Activated naive CD8-positive, alpha-beta T cell treated with anti-CD3 and anti-CD28 coated beads, Interleukin-2, amount 50 U/mL, for 24 hours (primary cell): ENCODE measurements at regions not wholly inside any gene's neighbourhood (a gene's known extent, or its start where the extent isn't known, plus 50 kb on each side); places are given as distances from the start of the nearest gene placed in this dataset.

Source experiments
- ATAC-seq: fragments of 150-1000 bp; cut with Tn5 transposase; one replicate; pipeline ENCODE4 v1.10.0; 2021
- DNase-seq: peaks from one replicate; pipeline ENCODE4 v3.0.0; 2021
- H3K27ac Mint-ChIP-seq: one replicate; pipeline ENCODE4 v1.8.0; 2021; ENCODE audit warnings: mild to moderate bottlenecking, mixed read lengths
- H3K27me3 Mint-ChIP-seq: one replicate; pipeline ENCODE4 v1.8.0; 2021; ENCODE audit warnings: mixed read lengths
- H3K36me3 Mint-ChIP-seq: one replicate; pipeline ENCODE4 v1.8.0; 2021; ENCODE audit warnings: low read depth, mixed read lengths
- H3K4me1 Mint-ChIP-seq: one replicate; pipeline ENCODE4 v1.8.0; 2021; ENCODE audit warnings: mixed read lengths
- H3K4me3 Mint-ChIP-seq: one replicate; pipeline ENCODE4 v1.8.0; 2021; ENCODE audit warnings: mild to moderate bottlenecking, moderate library complexity, mixed read lengths
- H3K9me3 Mint-ChIP-seq: one replicate; pipeline ENCODE4 v1.8.0; 2021; ENCODE audit warnings: mixed read lengths

GRCh38 chr2:139162957-139163356 is 382.8 kb upstream of the NXPH2 start:
- no peak overlapping the region for H3K27ac Mint-ChIP-seq
- DNase-seq = no peak
- no peaks in the 10 kb centered on the region for H3K4me1 Mint-ChIP-seq
- peaks cover 4% of the 10 kb centered on the region for H3K9me3 Mint-ChIP-seq
- ATAC-seq = no peak
- H3K36me3 Mint-ChIP-seq = no peaks in the 10 kb centered on the region
- H3K27me3 Mint-ChIP-seq = no peaks in the 10 kb centered on the region
- H3K4me3 Mint-ChIP-seq = no peak overlapping the region

- ATAC-seq = no peak
- Mint-ChIP-seq H3K36me3 (no peaks in the 10 kb centered on the region), H3K4me1 (no peaks in the 10 kb centered on the region), H3K27ac (no peak overlapping the region), H3K4me3 (no peak overlapping the region), H3K9me3 (peaks cover 4% of the 10 kb centered on the region), H3K27me3 (no peaks in the 10 kb centered on the region)
- DNase-seq = no peak
These were observed 382.3 kb upstream of the NXPH2 start for GRCh38 chr2:139162456-139162855.

GRCh38 chr2:139160836-139161235 is 380.6 kb upstream of the NXPH2 start:
- no peak overlapping the region for H3K4me3 Mint-ChIP-seq
- H3K27me3 Mint-ChIP-seq = no peaks in the 10 kb centered on the region
- H3K36me3 Mint-ChIP-seq = no peaks in the 10 kb centered on the region
- H3K27ac Mint-ChIP-seq = no peak overlapping the region
- no peaks in the 10 kb centered on the region for H3K4me1 Mint-ChIP-seq
- DNase-seq (no peak), ATAC-seq (no peak)
- H3K9me3 Mint-ChIP-seq = peaks cover 4% of the 10 kb centered on the region

GRCh38 chr2:139159177-139159576 is 379.0 kb upstream of the NXPH2 start:
- ATAC-seq (no peak), DNase-seq (no peak)
- Mint-ChIP-seq H3K4me1 (no peaks in the 10 kb centered on the region), H3K4me3 (no peak overlapping the region), H3K9me3 (peaks cover 4% of the 10 kb centered on the region), H3K27ac (no peak overlapping the region), H3K27me3 (no peaks in the 10 kb centered on the region), H3K36me3 (no peaks in the 10 kb centered on the region)

GRCh38 chr2:139156730-139157129 is 376.5 kb upstream of the NXPH2 start:
- Mint-ChIP-seq H3K36me3 (no peaks in the 10 kb centered on the region), H3K27me3 (no peaks in the 10 kb centered on the region), H3K4me1 (no peaks in the 10 kb centered on the region), H3K27ac (no peak overlapping the region), H3K9me3 (peaks cover 6% of the 10 kb centered on the region), H3K4me3 (no peak overlapping the region)
- no peak for ATAC-seq
- no peak for DNase-seq

- ATAC-seq (no peak), DNase-seq (no peak)
- Mint-ChIP-seq H3K27ac (no peak overlapping the region), H3K4me1 (no peaks in the 10 kb centered on the region), H3K4me3 (no peak overlapping the region), H3K36me3 (no peaks in the 10 kb centered on the region), H3K27me3 (no peaks in the 10 kb centered on the region), H3K9me3 (peaks cover 8% of the 10 kb centered on the region)
These were observed 375.8 kb upstream of the NXPH2 start for GRCh38 chr2:139155991-139156390.

- DNase-seq (no peak), ATAC-seq (no peak)
- Mint-ChIP-seq H3K4me1 (no peaks in the 10 kb centered on the region), H3K27ac (no peak overlapping the region), H3K4me3 (no peak overlapping the region), H3K9me3 (peaks cover 29% of the 10 kb centered on the region), H3K27me3 (no peaks in the 10 kb centered on the region), H3K36me3 (no peaks in the 10 kb centered on the region)
These were observed 362.2 kb upstream of the NXPH2 start for GRCh38 chr2:139142252-139142880.

GRCh38 chr2:139124271-139124670 is 344.1 kb upstream of the NXPH2 start:
- Mint-ChIP-seq H3K27ac (no peak overlapping the region), H3K27me3 (no peaks in the 10 kb centered on the region), H3K4me1 (no peaks in the 10 kb centered on the region), H3K36me3 (no peaks in the 10 kb centered on the region), H3K4me3 (no peak overlapping the region), H3K9me3 (peaks cover 15% of the 10 kb centered on the region)
- no peak for DNase-seq
- ATAC-seq = no peak

- Mint-ChIP-seq H3K9me3 (peaks cover 15% of the 10 kb centered on the region), H3K27ac (no peak overlapping the region), H3K27me3 (no peaks in the 10 kb centered on the region), H3K36me3 (no peaks in the 10 kb centered on the region), H3K4me3 (no peak overlapping the region), H3K4me1 (no peaks in the 10 kb centered on the region)
- no peak for DNase-seq
- ATAC-seq = no peak
These were observed 343.6 kb upstream of the NXPH2 start for GRCh38 chr2:139123795-139124194.

- Mint-ChIP-seq H3K36me3 (no peaks in the 10 kb centered on the region), H3K27me3 (no peaks in the 10 kb centered on the region), H3K9me3 (peaks cover 11% of the 10 kb centered on the region), H3K4me3 (no peak overlapping the region), H3K27ac (no peak overlapping the region), H3K4me1 (no peaks in the 10 kb centered on the region)
- DNase-seq = no peak
- no peak for ATAC-seq
These were observed 342.5 kb upstream of the NXPH2 start for GRCh38 chr2:139122711-139123158.

GRCh38 chr2:139099721-139100120 is 319.5 kb upstream of the NXPH2 start:
- DNase-seq (no peak), ATAC-seq (no peak)
- H3K36me3 Mint-ChIP-seq = no peaks in the 10 kb centered on the region
- H3K27ac Mint-ChIP-seq = no peak overlapping the region
- H3K4me1 Mint-ChIP-seq = no peaks in the 10 kb centered on the region
- H3K4me3 Mint-ChIP-seq = no peak overlapping the region
- H3K27me3 Mint-ChIP-seq = no peaks in the 10 kb centered on the region
- peaks cover 23% of the 10 kb centered on the region for H3K9me3 Mint-ChIP-seq

GRCh38 chr2:139098961-139099360 is 318.8 kb upstream of the NXPH2 start:
- DNase-seq (no peak), ATAC-seq (no peak)
- Mint-ChIP-seq H3K4me3 (no peak overlapping the region), H3K9me3 (peaks cover 19% of the 10 kb centered on the region), H3K36me3 (no peaks in the 10 kb centered on the region), H3K4me1 (no peaks in the 10 kb centered on the region), H3K27me3 (no peaks in the 10 kb centered on the region), H3K27ac (no peak overlapping the region)

GRCh38 chr2:139083121-139083520 is 302.9 kb upstream of the NXPH2 start:
- no peaks in the 10 kb centered on the region for H3K4me1 Mint-ChIP-seq

GRCh38 chr2:139080244-139080643 is 300.1 kb upstream of the NXPH2 start:
- DNase-seq (no peak), ATAC-seq (no peak)
- Mint-ChIP-seq H3K9me3 (no peaks in the 10 kb centered on the region), H3K36me3 (no peaks in the 10 kb centered on the region), H3K4me3 (no peak overlapping the region), H3K4me1 (no peaks in the 10 kb centered on the region), H3K27ac (no peak overlapping the region), H3K27me3 (no peaks in the 10 kb centered on the region)

More at GRCh38 chr2:139083121-139083520, 302.9 kb upstream of the NXPH2 start:
- Mint-ChIP-seq H3K4me3 (no peak overlapping the region), H3K9me3 (no peaks in the 10 kb centered on the region), H3K36me3 (no peaks in the 10 kb centered on the region), H3K27me3 (no peaks in the 10 kb centered on the region), H3K27ac (no peak overlapping the region)
- ATAC-seq (no peak), DNase-seq (no peak)

- no peaks in the 10 kb centered on the region for H3K9me3 Mint-ChIP-seq
- H3K4me1 Mint-ChIP-seq = no peaks in the 10 kb centered on the region
- no peak overlapping the region for H3K4me3 Mint-ChIP-seq
- DNase-seq = no peak
- H3K36me3 Mint-ChIP-seq = no peaks in the 10 kb centered on the region
- H3K27ac Mint-ChIP-seq = no peak overlapping the region
- ATAC-seq = no peak
- no peaks in the 10 kb centered on the region for H3K27me3 Mint-ChIP-seq
These were observed 299.1 kb upstream of the NXPH2 start for GRCh38 chr2:139079311-139079710.

- no peaks in the 10 kb centered on the region for H3K9me3 Mint-ChIP-seq
- H3K4me1 Mint-ChIP-seq = no peaks in the 10 kb centered on the region
- ATAC-seq (no peak), DNase-seq (no peak)
- H3K4me3 Mint-ChIP-seq = no peak overlapping the region
- H3K27ac Mint-ChIP-seq = no peak overlapping the region
- no peaks in the 10 kb centered on the region for H3K27me3 Mint-ChIP-seq
- no peaks in the 10 kb centered on the region for H3K36me3 Mint-ChIP-seq
These were observed 298.2 kb upstream of the NXPH2 start for GRCh38 chr2:139078376-139078775.
